GM23338 (cell line): ENCODE measurements at regions not wholly inside any gene's neighbourhood (a gene's known extent, or its start where the extent isn't known, plus 50 kb on each side); places are given as distances from the start of the nearest gene placed in this dataset.

Experiments used
- CREB1 ChIP-seq: fragments of 250-450 bp; sonication (Bioruptor Pico); IDR thresholded peaks from 2 replicates; pipeline ENCODE4 v1.5.0; 2020; ENCODE audit warnings: low read depth, mild to moderate bottlenecking, moderate library complexity
- CTCF ChIP-seq, 2 experiments: fragments of 200-600 bp in 1 of 2; sonication (generic) in 1 of 2; conservative IDR thresholded peaks; 2 replicates each; pipeline versions ENCODE4 v1.5.1 to v1.6.1; 2016 to 2017; ENCODE audit warnings: antibody characterized with exemption in 2 of 2, low read depth in 2 of 2, mild to moderate bottlenecking in 2 of 2, moderate library complexity in 1 of 2
- EZH2 ChIP-seq: fragments of 200-600 bp; sonication (generic); IDR thresholded peaks from one replicate; pipeline ENCODE4 v1.8.0; 2017; ENCODE audit warnings: antibody characterized with exemption, mild to moderate bottlenecking, low read depth; ENCODE audit not compliant: unreplicated experiment
- EZH2phosphoT487 ChIP-seq: fragments of 200-600 bp; sonication (generic); IDR thresholded peaks from one replicate; pipeline ENCODE4 v1.8.1; 2018; ENCODE audit warnings: antibody characterized with exemption; ENCODE audit not compliant: unreplicated experiment
- JUNB ChIP-seq: IDR thresholded peaks from one replicate; pipeline ENCODE4 v1.6.1; 2016; ENCODE audit warnings: antibody characterized with exemption; ENCODE audit not compliant: unreplicated experiment
- NANOG ChIP-seq: IDR thresholded peaks from 2 replicates; pipeline ENCODE4 v1.6.1; 2016; ENCODE audit warnings: antibody characterized with exemption, borderline replicate concordance
- POLR2AphosphoS5 ChIP-seq: IDR thresholded peaks from 2 replicates; pipeline ENCODE4 v1.6.1; 2016; ENCODE audit warnings: antibody characterized with exemption, low read depth
- REST ChIP-seq: IDR thresholded peaks from one replicate; pipeline ENCODE4 v1.6.1; 2018; ENCODE audit warnings: antibody characterized with exemption; ENCODE audit not compliant: unreplicated experiment
- STAT1 ChIP-seq: IDR thresholded peaks from one replicate; pipeline ENCODE4 v1.6.1; 2016; ENCODE audit warnings: antibody characterized with exemption; ENCODE audit not compliant: unreplicated experiment
- ZNF331 ChIP-seq: fragments of 250-450 bp; sonication (Bioruptor Pico); IDR thresholded peaks from 2 replicates; pipeline ENCODE4 v1.5.0; 2020; ENCODE audit warnings: low read depth, mild to moderate bottlenecking, moderate library complexity

- TF ChIP-seq POLR2AphosphoS5 (no peak), CTCF (conservative IDR thresholded peaks at IDR 0.05; ENCODE audit: low read depth in 2 of 2) (no peak), EZH2 (no peak), CREB1 (CRISPR knock-in tag) (no peak), STAT1 (no peak), ZNF331 (CRISPR knock-in tag) (no peak), REST (no peak), NANOG (no peak), JUNB (no peak), EZH2phosphoT487 (no peak)
Observed at GRCh38 chr3:75232216-75232615, 431.9 kb upstream of the FRG2C start.
